C4-2B (cell line): ENCODE measurements at regions not wholly inside any gene's neighbourhood (a gene's known extent, or its start where the extent isn't known, plus 50 kb on each side); places are given as distances from the start of the nearest gene placed in this dataset.
"Not testable (repeated sequence)": the region's sequence is repeated elsewhere in the genome, so short reads cannot be mapped to it uniquely, and the experiment has no call there.

Source experiments
- H3K27ac ChIP-seq: fragments of 450-650 bp; 2 replicates; pipeline ENCODE4 v1.5.1; 2017
- CTCF ChIP-seq: fragments of 450-650 bp; conservative IDR thresholded peaks from 2 replicates; pipeline ENCODE4 v1.5.1; 2017; ENCODE audit warnings: mild to moderate bottlenecking
- ZFX ChIP-seq: fragments of 450-650 bp; IDR thresholded peaks from 2 replicates; pipeline ENCODE4 v1.6.1; 2017

- no peak for TF ChIP-seq ZFX
- no peak for TF ChIP-seq CTCF
- H3K27ac ChIP-seq, result no peak overlapping the region
Measured at GRCh38 chr7:45293295-45293942, 135.8 kb downstream of the RAMP3 start.

- TF ChIP-seq ZFX, result no peak
- no peak for TF ChIP-seq CTCF
- no peak overlapping the region for H3K27ac ChIP-seq
Measured at GRCh38 chr7:45294559-45294958, 137.0 kb downstream of the RAMP3 start.

GRCh38 chr7:45295222-45295621 is 137.6 kb downstream of the RAMP3 start:
- no peak overlapping the region for H3K27ac ChIP-seq
- TF ChIP-seq ZFX (no peak), CTCF (no peak)

- TF ChIP-seq CTCF (no peak), ZFX (no peak)
- no peak overlapping the region for H3K27ac ChIP-seq
Measured at GRCh38 chr7:45296748-45297147, 139.2 kb downstream of the RAMP3 start.

- TF ChIP-seq CTCF, result no peak
- no peak for TF ChIP-seq ZFX
Measured at GRCh38 chr7:45306752-45307305, 149.2 kb downstream of the RAMP3 start.

GRCh38 chr7:45311597-45311996 is 154.0 kb downstream of the RAMP3 start:
- TF ChIP-seq CTCF, result no peak
- no peak for TF ChIP-seq ZFX
- no peak overlapping the region for H3K27ac ChIP-seq

More at GRCh38 chr7:45306752-45307305, 149.2 kb downstream of the RAMP3 start:
- no peak overlapping the region for H3K27ac ChIP-seq

- not testable (repeated sequence) for H3K27ac ChIP-seq
Measured at GRCh38 chr7:45315512-45315911, 157.9 kb downstream of the RAMP3 start.

- no peak overlapping the region for H3K27ac ChIP-seq
- TF ChIP-seq CTCF (no peak), ZFX (no peak)
Measured at GRCh38 chr7:45324683-45325237, 167.2 kb downstream of the RAMP3 start.
